Left ventricle myocardium inferior (tissue), 1 donor: ENCODE measurements at regions not wholly inside any gene's neighbourhood (a gene's known extent, or its start where the extent isn't known, plus 50 kb on each side); places are given as distances from the start of the nearest gene placed in this dataset.
"Not testable (repeated sequence)": the region's sequence is repeated elsewhere in the genome, so short reads cannot be mapped to it uniquely, and the experiment has no call there.

Experiments
- DNase-seq: peaks from one replicate; pipeline ENCODE4 v3.0.0-alpha.2; 2020
- H3K27ac ChIP-seq: fragments of 200-600 bp; replicated peaks from 2 replicates; pipeline ENCODE4 v1.8.0; 2021
- H3K27me3 ChIP-seq: fragments of 200-600 bp; 2 replicates; pipeline ENCODE4 v1.8.0; 2021; ENCODE audit warnings: low read depth
- H3K36me3 ChIP-seq: fragments of 200-600 bp; 2 replicates; pipeline ENCODE4 v1.8.0; 2021
- H3K4me1 ChIP-seq: fragments of 200-600 bp; 2 replicates; pipeline ENCODE4 v1.8.0; 2021
- H3K4me3 ChIP-seq: fragments of 200-600 bp; 2 replicates; pipeline ENCODE4 v1.8.0; 2021; ENCODE audit warnings: mild to moderate bottlenecking, moderate library complexity
- H3K9me3 ChIP-seq: fragments of 200-600 bp; replicated peaks from 2 replicates; pipeline ENCODE4 v1.8.0; 2021
- intact Hi-C: fragments of 100-400 bp; cut with micrococcal nuclease; formaldehyde crosslinking; loops from one replicate; pipeline ENCODE4 v1.11.0; 2022
- TF ChIP-seq, protein P1 (sequence below): fragments of 200-600 bp; IDR thresholded peaks from 2 replicates; pipeline ENCODE4 v1.8.0; 2021; ENCODE audit warnings: antibody characterized with exemption, mild to moderate bottlenecking, borderline replicate concordance
- donor health status: DM: no; HTN: yes; CAD: no; lungs with severe emphysema.

DNA sequence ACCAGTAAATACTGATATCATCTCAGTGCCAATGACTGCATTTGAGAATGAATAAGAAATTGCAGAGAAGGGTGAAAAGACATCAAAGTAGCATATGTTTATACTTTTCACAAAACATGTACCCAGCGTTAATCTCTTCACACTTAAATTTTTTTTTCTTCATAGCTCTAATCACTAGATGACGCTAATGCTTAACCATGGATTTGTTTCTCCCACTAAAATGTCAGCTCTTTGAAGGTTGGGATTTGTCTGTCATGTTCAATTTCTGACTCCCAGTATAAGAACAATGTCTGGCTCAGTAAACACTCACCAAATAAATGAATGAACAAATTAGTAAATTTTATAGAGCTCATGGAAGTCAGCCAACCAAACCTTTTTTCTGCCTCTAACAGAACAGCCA is 78.3 kb upstream of the LMCD1 start:
- peaks cover 18% of the 10 kb centered on the region for H3K9me3 ChIP-seq
- H3K27ac ChIP-seq, result no peak overlapping the region
- no peak for DNase-seq
- TF ChIP-seq, protein P1, sequence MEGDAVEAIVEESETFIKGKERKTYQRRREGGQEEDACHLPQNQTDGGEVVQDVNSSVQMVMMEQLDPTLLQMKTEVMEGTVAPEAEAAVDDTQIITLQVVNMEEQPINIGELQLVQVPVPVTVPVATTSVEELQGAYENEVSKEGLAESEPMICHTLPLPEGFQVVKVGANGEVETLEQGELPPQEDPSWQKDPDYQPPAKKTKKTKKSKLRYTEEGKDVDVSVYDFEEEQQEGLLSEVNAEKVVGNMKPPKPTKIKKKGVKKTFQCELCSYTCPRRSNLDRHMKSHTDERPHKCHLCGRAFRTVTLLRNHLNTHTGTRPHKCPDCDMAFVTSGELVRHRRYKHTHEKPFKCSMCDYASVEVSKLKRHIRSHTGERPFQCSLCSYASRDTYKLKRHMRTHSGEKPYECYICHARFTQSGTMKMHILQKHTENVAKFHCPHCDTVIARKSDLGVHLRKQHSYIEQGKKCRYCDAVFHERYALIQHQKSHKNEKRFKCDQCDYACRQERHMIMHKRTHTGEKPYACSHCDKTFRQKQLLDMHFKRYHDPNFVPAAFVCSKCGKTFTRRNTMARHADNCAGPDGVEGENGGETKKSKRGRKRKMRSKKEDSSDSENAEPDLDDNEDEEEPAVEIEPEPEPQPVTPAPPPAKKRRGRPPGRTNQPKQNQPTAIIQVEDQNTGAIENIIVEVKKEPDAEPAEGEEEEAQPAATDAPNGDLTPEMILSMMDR, result no peak
- no peaks in the 10 kb centered on the region for H3K27me3 ChIP-seq
- H3K4me3 ChIP-seq, result no peak overlapping the region
- peaks cover 9% of the 10 kb centered on the region for H3K36me3 ChIP-seq
- intact Hi-C loops, result no loop called here
- no peaks in the 10 kb centered on the region for H3K4me1 ChIP-seq

DNA sequence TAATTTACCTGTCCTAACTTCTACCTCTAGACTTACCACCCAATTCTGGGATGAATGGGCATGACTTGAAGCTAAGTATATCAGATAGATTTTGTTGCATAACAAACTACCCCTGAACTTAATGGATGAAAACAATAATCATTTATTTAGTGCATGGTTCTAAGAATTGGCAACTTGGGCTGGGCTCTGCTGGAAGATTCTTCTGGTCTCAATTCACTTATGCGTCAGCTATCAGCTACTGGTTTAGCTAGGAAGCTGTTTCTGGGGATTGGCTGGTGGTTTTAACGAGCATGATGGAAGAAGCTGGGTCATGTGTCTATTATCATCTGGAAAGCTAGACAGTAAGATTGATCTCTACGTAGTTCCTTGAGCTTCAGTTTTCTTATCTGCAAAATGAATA is 77.3 kb upstream of the LMCD1 start:
- no peak overlapping the region for H3K4me3 ChIP-seq
- intact Hi-C loops, result no loop called here
- peaks cover 18% of the 10 kb centered on the region for H3K9me3 ChIP-seq
- no peaks in the 10 kb centered on the region for H3K4me1 ChIP-seq
- no peak overlapping the region for H3K27ac ChIP-seq
- no peak for DNase-seq
- H3K27me3 ChIP-seq, result no peaks in the 10 kb centered on the region
- TF ChIP-seq, protein P1, result no peak
- peaks cover 9% of the 10 kb centered on the region for H3K36me3 ChIP-seq

DNA sequence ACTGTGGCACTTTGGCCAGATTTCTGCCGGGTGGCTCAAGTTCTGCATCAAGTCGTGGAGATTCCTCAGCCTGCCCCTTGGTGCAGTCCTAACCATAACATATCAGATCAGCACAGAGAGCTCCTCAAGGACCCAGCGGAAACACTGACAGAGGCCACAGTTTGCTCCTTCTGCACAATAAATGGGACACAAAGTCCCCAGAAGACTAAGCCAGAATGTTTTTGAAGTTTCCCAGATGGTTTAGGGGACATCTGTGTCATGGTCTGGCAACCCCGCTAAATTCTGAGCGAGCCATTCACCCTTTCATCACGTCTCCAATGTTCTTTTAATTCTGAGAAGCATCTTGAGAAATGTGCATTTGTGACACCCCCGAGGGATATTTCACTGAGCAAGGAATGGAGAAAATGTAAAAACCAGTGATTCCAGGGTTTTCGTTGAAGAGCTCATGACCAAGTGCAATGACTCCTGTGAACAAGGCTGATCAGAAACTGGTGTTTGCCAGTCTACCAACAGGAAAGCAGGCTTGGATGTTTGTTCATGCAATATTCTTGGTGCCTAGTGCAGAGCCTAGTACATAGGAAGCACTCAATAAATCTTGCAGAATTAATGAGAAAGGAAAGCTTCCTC is 64.8 kb upstream of the LMCD1 start:
- no peaks in the 10 kb centered on the region for H3K9me3 ChIP-seq
- TF ChIP-seq, protein P1, result no peak
- H3K4me1 ChIP-seq, result peaks cover 6% of the 10 kb centered on the region
- peak overlapping the region; percentile 67 for H3K27ac ChIP-seq
- no peaks in the 10 kb centered on the region for H3K36me3 ChIP-seq
- DNase-seq, result no peak
- H3K4me3 ChIP-seq, result no peak overlapping the region
- intact Hi-C loops, result no loop called here
- no peaks in the 10 kb centered on the region for H3K27me3 ChIP-seq

DNA sequence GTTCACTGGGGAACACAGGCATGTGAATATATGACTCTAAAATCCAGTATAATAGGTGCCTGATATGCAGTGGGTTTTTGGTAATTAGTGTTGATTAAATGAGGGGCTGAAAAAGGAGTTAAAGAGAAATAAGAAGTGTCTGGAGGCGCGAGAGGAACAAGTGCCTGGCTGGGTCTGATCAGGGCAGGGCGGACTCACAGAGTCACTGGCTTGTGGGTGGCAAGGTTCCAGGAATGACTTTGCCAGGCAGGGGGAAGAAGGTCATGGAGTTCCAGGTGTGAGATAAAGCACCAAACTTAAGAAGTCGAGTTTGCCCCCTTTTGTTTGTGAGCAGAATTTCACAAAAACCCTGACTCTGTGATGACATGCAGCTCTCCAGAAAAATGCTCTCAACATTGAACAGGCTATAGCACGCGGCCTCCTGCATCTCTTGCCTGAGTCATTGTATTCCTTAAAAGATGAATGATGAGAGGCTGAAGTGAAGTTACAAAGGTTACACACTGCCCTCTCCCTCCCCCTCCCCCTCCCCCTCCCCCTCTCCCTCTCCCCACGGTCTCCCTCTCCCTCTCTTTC is 63.0 kb upstream of the LMCD1 start:
- no peaks in the 10 kb centered on the region for H3K36me3 ChIP-seq
- TF ChIP-seq, protein P1, result no peak
- no peaks in the 10 kb centered on the region for H3K9me3 ChIP-seq
- no peak for DNase-seq
- intact Hi-C loops, result no loop called here
- peaks cover 22% of the 10 kb centered on the region for H3K4me1 ChIP-seq
- no peak overlapping the region for H3K4me3 ChIP-seq
- H3K27ac ChIP-seq, result no peak overlapping the region
- H3K27me3 ChIP-seq, result no peaks in the 10 kb centered on the region

DNA sequence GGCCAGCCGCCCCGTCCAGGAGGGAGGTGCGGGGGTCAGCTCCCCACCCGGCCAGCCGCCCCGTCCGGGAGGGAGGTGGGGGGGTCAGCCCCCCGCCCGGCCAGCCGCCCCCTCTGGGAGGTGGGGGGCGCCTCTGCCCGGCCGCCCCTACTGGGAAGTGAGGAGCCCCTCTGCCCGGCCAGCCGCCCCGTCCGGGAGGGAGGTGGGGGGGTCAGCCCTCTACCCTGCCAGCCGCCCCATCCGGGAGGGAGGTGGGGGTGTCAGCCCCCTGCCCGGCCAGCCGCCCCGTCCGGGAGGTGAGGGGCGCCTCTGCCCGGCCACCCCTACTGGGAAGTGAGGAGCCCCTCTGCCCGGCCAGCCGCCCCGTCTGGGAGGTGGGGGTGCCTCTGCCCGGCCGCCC is 61.5 kb upstream of the LMCD1 start:
- not testable (repeated sequence) for H3K27ac ChIP-seq, H3K4me3 ChIP-seq, DNase-seq, H3K9me3 ChIP-seq, H3K27me3 ChIP-seq, H3K36me3 ChIP-seq
- peaks cover 38% of the 10 kb centered on the region for H3K4me1 ChIP-seq
- intact Hi-C loops, result loop anchor here (5.0 kb wide), 2 partner anchors 167 to 182 kb away; no protein-coding TSS in a partner anchor

DNA sequence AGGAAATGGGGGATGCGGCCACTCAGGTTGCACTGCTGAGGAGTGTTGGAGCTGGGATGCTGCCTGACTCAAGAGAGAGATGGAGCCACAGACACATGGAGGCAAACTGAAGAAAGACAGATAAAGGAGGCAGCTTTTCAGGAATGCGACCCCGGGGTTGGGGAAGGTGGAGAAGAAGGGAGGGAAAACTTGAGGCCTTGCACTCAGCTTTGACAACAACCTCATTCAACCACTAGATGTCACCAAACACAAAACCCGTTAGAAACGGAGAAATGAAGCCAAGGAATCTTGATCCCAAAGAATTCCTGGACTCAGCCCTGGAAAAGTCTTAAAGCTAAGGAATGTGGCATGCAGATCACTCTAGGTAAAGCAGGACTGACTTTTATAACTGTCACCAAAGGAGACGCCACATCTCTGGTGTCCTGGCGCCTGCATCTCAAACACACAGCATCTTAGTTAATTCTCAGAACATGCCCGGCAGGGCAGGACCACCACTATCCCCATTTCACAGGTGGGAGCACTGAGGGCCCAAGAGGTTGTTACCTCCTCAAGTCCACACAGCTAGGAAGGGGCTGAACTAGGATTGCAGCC is 59.6 kb upstream of the LMCD1 start:
- Histone ChIP-seq H3K4me3 (no peak overlapping the region), H3K36me3 (no peaks in the 10 kb centered on the region), H3K27me3 (no peaks in the 10 kb centered on the region), H3K4me1 (peaks cover 52% of the 10 kb centered on the region), H3K27ac (no peak overlapping the region), H3K9me3 (no peaks in the 10 kb centered on the region)
- DNase-seq, result no peak
- intact Hi-C loops, result loop anchor here (5.0 kb wide), 2 partner anchors 165 to 180 kb away; no protein-coding TSS in a partner anchor
- TF ChIP-seq, protein P1, result peak; percentile 86
